ENCODE measurements at regions not wholly inside any gene's neighbourhood (a gene's known extent, or its start where the extent isn't known, plus 50 kb on each side); places are given as distances from the start of the nearest gene placed in this dataset.
"Not testable (repeated sequence)": the region's sequence is repeated elsewhere in the genome, so short reads cannot be mapped to it uniquely, and the experiment has no call there.

DNA sequence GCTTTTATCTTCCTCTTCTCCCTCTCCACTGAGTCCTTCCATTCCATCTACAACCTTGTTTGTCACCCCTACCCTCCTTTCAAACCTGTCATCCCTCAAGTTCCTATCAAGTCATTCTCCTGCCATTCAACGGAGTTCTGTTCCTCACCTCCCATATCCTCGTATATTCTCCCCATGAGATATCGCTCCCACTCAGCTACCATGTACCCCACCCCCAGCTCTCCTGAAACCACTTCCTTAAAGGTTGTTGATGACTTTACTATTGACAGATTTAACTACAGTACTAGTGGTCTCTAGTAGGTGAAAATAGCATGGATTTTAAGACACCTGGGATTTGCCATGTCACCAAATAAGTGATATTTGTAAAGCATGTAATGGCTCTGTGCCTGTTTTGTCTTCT is 107.4 kb upstream of the BARHL2 start:
- no peak for DNase-seq (ENCODE audit: low spot score)

- DNase-seq (ENCODE audit: low spot score) = peak; percentile 1
These were observed 106.6 kb upstream of the BARHL2 start for GRCh38 chr1:90823686-90824085.

DNA sequence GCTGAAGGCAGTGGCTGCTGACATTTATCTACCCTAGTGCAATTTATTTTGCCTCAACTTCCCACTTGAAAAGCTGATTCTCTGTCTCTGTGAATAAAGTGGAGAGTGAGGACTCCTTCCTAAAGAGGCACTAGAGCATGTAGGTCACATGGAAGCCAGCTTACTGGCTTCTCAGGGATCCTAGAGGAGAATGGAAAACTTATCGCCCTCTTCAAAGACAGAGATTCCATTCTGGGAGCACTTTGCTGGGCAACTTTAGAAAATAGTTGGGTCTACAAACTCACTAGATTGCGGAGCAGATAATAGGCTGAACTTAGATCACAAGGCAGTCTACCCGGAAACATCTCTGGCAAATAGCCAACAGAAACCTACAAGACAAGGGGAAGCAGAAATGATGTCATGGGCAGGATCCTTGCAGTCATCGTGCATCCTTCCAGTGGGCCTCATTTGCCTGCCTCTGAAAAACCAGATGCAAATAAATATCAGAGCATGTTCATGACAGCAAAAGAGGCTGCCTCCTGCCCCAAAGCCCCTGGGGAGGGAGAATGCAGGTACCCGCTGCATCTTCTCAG is 104.8 kb upstream of the BARHL2 start:
- DNase-seq (ENCODE audit: low spot score) = no peak

DNA sequence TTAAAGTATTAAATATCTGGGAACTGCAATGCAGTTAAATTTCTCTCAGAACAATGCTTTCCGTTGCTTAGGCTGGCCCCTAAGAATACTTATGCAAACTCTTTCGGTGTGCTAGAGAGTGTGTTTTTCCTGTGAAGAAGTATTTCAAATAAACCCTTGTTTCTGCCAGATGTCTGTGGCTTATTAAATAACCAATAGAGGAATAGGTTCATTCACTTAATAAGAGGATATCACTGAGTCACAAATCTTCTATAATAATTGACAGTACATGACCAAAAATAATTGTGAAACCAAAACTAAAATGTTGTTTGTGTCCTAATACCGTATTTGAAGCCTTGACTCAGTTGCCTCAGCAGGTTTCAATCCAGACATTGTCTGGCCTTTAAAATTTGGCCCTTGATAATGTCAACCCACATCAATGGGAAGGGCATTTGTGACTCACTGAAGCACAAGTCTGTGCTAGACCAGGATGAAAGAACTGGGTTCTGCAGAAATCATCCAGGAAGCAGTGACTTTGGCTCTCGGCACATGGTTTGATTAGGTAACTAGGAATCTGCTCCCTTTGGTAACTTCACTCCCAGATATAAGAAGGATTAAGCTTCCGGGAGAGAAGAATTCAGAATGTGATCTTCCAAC is 104.2 kb upstream of the BARHL2 start:
- peak; percentile 40 for DNase-seq (ENCODE audit: low spot score)

DNA sequence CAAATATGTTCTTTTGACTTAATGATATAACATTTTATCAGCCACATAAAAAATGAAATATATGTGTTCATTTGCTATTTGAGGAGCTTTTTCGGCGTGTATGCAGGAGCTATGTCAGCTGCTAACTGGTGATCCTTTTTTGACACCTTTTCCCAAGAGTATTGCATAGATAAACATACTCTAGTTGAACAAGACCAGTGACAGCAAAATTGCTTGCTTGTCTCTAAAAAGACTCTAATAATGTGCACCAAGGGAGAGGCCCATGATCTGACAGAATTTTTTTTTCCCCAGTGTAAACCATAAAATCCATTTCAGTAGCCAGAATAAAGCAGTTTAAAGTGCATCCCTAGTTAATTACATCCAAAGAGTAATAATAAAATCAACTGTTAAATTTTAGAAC is 103.6 kb upstream of the BARHL2 start:
- no peak for DNase-seq (ENCODE audit: low spot score)

GRCh38 chr1:90817399-90817798 is 100.3 kb upstream of the BARHL2 start:
- no peak for DNase-seq (ENCODE audit: low spot score)

GRCh38 chr1:90812237-90812636 is 95.1 kb upstream of the BARHL2 start:
- not testable (repeated sequence) for DNase-seq (ENCODE audit: low spot score)

- DNase-seq (ENCODE audit: low spot score) = not testable (repeated sequence)
These were observed 94.4 kb upstream of the BARHL2 start for GRCh38 chr1:90811444-90811950.

DNA sequence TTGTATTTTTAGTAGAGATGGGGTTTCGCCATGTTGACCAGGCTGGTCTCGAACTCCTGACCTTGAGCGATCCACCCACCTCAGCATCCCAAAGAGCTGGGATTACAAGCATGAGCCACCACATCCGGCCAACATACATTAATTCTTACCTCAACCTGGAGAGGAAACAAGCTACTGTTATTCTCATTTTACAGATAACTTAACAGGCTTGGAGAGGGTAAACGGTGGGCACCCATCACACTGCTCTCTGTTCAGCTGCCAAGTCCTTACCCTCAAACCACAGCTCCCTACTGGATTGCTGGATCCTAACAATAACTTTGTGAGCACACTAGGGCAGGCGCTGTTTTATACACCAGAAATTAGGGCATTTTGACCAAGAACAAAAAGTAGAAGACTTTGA is 93.6 kb upstream of the BARHL2 start:
- DNase-seq (ENCODE audit: low spot score) = no peak

- no peak for DNase-seq (ENCODE audit: low spot score)
These were observed 92.9 kb upstream of the BARHL2 start for GRCh38 chr1:90809996-90810395.

- DNase-seq (ENCODE audit: low spot score) = no peak
These were observed 92.0 kb upstream of the BARHL2 start for GRCh38 chr1:90809093-90809492.

DNA sequence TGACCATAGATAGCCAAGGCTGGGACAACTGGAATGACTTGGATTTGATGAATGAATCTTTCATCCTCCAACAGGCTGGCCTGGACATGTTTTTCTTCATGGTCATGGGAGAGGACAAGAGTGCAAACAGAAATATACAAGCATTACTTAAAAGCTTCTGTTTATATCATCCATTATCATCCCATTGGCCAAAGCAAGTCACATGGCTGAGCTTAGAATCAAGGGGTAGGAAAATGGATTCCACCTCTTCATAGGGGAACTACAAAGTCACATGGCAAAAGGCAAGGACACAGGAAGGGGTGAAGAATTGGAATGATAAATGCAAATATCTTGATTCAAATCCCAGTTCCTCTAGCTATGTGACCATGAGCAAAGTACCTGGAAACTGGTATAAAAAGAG is 90.2 kb upstream of the BARHL2 start:
- no peak for DNase-seq (ENCODE audit: low spot score)

GRCh38 chr1:90802622-90803021 is 85.5 kb upstream of the BARHL2 start:
- no peak for DNase-seq (ENCODE audit: low spot score)

- DNase-seq (ENCODE audit: low spot score) = no peak
These were observed 83.1 kb upstream of the BARHL2 start for GRCh38 chr1:90800012-90800717.

- no peak for DNase-seq (ENCODE audit: low spot score)
These were observed 82.2 kb upstream of the BARHL2 start for GRCh38 chr1:90799326-90799725.

DNA sequence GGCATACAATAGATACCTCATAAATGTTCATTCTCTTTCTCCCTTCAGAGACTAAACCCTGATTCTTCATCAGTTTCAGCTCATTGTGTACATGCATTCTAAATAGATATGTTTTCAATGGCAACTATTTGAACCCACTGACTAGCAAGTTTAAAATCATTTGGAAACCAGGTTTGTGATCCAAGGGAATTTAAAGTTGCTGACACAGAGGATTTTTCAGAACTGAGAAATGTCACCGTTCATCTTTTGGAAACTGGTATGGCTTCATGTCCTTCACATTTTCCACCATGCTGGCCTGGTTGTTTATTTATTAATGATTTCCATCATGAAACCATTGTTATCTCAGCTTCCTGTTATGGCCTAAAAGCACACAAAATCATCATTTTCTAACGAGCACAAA is 81.8 kb upstream of the BARHL2 start:
- DNase-seq (ENCODE audit: low spot score) = no peak

DNA sequence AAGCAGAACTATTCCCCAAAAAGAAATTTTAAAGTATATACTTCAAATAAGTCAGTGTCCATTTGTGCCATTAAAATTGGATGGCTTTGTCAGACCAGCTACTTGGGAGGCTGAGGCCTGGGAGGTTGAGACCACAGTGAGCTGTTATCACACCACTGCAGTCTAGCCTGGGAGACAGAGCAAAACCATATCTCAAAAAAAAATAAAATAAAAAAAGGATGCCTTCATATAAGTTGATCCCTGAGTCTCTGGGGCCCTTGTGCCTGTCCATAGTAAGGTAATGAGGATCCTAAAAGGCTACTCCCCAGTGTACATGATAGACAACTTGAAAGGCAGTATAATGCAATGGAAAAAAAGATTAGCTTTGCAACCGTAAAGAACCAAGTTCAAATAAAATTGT is 81.2 kb upstream of the BARHL2 start:
- no peak for DNase-seq (ENCODE audit: low spot score)

DNA sequence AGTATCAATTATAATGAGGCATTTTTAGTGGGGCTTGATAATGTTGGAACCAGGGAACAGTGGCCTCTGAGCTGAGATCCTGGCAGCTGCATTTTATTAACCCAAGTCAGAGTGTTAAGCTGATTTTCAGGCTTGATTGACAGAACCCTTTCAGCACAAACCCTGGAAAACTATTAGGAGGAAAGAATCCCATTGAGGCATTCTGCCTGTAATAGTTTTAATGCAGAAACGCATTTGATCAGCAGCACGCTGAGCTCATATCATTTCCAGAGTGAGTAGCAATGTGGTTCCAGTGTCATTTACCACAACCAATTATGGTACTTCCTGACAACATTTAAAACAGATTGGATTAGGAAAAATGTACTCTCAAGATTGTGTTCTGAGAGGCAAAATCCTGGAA is 78.3 kb upstream of the BARHL2 start:
- no peak for DNase-seq (ENCODE audit: low spot score)

DNA sequence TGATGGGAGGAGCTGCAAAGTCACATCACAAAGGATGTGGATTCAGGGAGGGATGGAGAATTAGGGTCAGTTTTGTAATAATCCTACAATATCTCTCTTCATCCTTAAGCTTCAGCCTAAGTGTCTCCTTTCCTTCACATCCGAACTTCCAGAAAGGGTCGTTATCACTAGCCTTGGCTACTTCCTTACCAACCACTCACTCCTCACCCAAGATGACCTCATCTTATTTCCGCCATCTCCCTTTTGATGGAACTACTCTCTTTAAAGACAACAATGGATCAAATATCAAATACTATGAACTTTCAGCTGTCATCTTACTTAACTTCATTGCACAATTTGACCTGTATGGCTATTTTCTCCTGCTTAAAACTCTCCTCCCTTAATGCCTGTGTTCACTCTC is 69.6 kb upstream of the BARHL2 start:
- no peak for DNase-seq (ENCODE audit: low spot score)

DNA sequence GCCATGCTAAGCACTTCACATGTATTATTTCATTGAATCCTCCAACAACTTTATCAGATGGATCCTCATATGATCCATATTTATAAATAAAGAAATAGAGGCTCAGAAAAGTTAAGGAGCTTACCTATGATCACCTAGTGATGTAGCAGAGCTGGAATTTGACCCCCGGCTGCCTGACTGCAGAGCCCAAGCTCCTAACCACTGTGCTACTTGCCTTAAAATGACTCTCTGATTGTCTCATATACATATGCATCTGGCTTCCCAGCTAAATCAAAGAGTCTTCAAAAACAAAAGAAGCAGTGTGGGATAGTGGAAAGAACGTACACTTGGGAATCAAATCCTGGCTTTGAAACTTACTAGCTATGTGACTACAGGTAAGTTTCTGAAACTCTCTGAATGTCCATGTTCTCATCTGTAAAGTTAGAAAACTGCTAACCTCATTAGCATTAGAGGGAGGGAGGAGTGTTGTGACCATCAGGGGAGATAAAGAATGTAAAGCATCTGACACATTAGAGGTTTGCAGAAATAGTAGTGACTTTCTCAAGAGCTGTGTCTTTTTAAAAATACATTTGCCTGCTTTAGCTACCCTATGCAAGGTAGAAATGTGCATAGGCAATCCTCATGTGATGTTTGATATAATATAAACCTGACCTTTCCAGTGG is 67.2 kb upstream of the BARHL2 start:
- DNase-seq (ENCODE audit: low spot score) = no peak

DNA sequence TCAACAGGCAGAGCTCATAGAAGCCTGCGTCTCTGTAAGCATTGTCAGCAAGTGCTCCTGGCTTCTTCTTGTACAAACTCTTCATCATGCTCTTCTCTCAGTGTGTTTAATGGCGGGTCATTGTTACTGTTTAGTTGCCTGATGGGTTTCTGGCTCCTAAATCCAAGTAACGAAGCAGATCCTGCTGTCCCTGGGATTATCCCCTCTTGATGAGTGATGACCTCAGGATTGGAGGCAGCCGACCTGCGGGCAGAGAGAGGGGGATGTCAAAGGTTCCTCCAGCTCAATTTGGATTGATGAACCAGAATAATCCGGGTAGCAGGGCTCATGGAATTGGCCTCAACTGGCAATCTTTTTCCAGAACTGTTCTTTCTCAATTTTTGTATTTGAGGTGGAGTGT is 66.1 kb upstream of the BARHL2 start:
- DNase-seq (ENCODE audit: low spot score) = no peak

- no peak for DNase-seq (ENCODE audit: low spot score)
These were observed 64.9 kb upstream of the BARHL2 start for GRCh38 chr1:90782046-90782445.

DNA sequence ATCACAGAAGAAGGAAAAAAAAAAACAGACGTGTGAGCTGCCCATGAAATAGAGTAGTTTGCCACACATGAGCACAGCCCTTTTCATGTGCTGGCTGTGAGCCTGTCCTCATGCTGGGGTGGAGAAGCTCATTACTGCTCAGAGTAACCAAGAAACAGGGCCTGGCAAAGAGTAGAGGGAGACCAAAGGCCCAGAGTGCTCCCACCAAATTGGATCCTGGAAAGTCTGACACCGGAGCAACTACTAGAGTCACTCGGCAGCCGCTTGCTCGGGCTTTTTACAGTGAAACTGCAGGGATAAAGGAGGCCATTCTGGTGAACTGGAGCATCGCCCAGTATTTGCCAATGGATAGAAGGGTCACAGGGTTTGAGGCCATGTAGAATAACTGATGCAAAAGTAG is 64.4 kb upstream of the BARHL2 start:
- no peak for DNase-seq (ENCODE audit: low spot score)

All from LoVo (cell line).